Neural progenitor cell (in vitro differentiated cells): ENCODE measurements at regions not wholly inside any gene's neighbourhood (a gene's known extent, or its start where the extent isn't known, plus 50 kb on each side); places are given as distances from the start of the nearest gene placed in this dataset.
A peak's percentile ranks its signal among the peaks of the same experiment; 100 is the strongest.

ENCODE experiments used
- EZH2 ChIP-seq: fragments of 200-600 bp; sonication (generic); IDR thresholded peaks from 2 replicates; pipeline ENCODE4 v1.6.1; 2017; ENCODE audit warnings: antibody characterized with exemption, mild to moderate bottlenecking, moderate library complexity
- TF ChIP-seq, protein P1 (sequence below): fragments of 200-600 bp; sonication (generic); IDR thresholded peaks from 2 replicates; pipeline ENCODE4 v1.5.1; 2017; ENCODE audit warnings: antibody characterized with exemption, mild to moderate bottlenecking

GRCh38 chr20:59385480-59385879 is 85.1 kb downstream of the EDN3 start:
- TF ChIP-seq, protein P1, sequence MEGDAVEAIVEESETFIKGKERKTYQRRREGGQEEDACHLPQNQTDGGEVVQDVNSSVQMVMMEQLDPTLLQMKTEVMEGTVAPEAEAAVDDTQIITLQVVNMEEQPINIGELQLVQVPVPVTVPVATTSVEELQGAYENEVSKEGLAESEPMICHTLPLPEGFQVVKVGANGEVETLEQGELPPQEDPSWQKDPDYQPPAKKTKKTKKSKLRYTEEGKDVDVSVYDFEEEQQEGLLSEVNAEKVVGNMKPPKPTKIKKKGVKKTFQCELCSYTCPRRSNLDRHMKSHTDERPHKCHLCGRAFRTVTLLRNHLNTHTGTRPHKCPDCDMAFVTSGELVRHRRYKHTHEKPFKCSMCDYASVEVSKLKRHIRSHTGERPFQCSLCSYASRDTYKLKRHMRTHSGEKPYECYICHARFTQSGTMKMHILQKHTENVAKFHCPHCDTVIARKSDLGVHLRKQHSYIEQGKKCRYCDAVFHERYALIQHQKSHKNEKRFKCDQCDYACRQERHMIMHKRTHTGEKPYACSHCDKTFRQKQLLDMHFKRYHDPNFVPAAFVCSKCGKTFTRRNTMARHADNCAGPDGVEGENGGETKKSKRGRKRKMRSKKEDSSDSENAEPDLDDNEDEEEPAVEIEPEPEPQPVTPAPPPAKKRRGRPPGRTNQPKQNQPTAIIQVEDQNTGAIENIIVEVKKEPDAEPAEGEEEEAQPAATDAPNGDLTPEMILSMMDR, result peak; percentile 17
- no peak for TF ChIP-seq EZH2
